ENCODE measurements at regions not wholly inside any gene's neighbourhood (a gene's known extent, or its start where the extent isn't known, plus 50 kb on each side); places are given as distances from the start of the nearest gene placed in this dataset.
"Not testable (repeated sequence)": the region's sequence is repeated elsewhere in the genome, so short reads cannot be mapped to it uniquely, and the experiment has no call there.

DNA sequence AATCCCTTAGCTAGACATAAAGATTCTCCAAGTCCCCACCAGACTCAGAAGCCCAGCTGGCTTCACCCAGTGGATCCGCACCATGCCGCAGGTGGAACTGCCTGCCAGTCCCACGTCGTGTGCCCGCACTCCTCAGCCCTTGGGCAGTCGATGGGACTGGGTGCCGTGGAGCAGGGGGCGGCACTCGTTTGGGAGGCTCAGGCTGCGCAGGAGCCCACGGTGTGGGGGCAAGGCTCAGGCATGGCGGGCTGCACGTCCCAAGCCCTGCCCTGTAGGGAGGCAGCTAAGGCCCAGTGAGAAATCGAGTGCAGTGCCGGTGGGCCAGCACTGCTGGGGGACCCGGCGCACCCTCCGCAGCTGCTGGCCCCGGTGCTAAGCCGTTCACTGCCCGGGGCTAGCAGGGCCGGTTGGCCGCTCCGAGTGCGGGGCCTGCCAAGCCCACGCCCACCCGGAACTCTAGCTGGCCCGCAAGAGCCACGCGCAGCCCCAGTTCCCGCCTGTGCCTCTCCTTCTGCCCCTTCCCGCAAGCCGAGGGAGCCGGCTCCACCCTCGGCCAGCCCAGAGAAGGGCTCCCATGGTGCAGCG, 95.9 kb upstream of the DTNBP1 start:
- DNase-seq: no peak

DNA sequence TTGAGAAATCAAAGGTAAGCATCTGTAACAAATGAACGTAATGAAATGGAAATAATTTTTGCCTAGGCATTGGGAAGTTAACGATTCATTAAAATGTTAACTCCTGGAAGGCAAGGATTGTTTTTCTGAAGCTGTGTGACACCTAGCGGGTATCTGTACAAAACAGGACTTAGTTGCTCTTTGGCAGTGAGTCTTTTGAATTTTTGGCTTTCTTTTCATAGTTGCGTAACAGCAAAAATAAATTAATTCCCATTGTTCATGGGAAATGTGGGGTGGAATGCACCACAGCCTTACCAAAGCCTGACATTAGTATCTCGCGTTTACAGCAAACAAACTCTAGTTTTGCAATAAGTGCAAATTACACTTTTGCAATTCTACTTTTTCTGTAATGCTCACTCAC, 92.7 kb upstream of the DTNBP1 start:
- DNase-seq: no peak

DNA sequence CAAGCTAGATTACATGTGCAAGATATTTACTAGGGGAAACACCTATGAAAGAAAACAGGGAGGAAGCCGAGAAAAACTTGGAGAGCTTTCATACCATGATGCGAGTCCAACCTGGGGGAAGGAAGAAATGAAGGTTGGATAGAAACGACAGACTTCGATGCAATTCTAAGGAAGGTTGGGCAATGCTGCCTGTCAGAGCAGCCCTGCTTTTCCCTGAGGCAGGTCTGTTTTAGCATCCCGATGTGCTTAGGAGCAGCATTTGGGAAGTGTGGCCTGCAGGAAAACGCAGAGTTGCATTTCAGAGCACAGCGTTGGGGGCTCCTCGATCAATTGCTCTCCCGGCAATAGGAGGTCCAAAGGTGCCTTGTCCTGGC, 91.9 kb upstream of the DTNBP1 start:
- DNase-seq: no peak

DNA sequence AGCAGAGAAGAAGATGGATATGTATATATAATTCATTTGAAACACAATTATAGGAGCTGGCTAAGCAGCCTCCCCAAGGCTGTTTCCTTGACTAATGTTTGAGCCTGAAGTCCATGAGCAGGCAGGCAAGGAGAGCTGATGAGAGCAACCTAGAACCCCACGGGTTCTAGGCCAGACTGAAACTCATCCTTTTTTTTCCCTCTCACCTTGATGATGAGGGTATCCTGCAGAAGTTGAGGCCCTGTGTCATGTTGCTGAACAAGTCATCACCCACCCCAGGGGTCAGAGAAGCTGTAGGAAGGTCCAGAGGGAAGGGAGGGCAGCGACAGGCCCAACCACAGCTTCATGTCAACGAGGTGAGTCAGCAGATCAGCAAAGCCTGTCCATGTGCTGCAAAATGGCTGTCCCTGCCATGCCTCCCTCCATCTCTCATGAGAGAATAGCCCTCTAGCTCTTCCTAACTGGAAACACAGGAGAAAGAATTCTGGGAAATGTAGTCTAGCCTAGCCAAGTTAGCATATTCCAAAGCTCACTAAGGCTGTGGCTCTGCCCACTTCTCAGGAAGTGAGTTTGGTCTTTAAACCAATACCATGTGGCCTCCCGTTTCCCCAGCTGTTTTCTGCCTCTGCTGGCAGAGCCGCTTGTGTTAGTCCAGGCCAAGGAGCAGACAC, 91.3 kb upstream of the DTNBP1 start:
- no peak for DNase-seq

DNA sequence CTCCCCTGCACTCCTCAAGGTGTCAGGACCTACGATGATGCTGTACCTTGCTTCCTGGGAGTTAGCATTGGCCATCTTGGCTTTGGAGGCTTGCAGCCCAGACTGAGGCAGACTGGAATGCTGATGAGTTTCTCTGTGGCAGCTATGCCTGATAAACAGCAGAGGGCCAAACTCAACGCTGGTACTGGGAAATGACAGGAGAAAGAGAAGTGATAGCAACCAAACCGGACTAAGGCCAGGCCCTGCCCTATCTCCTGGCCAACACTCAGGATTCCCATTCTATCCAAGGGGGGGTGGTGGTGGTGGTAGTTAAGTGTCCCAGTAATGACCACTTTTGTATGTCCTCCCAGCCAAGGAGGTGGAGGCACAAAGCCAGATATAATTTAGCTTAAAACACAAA, 90.0 kb upstream of the DTNBP1 start:
- DNase-seq: no peak

DNA sequence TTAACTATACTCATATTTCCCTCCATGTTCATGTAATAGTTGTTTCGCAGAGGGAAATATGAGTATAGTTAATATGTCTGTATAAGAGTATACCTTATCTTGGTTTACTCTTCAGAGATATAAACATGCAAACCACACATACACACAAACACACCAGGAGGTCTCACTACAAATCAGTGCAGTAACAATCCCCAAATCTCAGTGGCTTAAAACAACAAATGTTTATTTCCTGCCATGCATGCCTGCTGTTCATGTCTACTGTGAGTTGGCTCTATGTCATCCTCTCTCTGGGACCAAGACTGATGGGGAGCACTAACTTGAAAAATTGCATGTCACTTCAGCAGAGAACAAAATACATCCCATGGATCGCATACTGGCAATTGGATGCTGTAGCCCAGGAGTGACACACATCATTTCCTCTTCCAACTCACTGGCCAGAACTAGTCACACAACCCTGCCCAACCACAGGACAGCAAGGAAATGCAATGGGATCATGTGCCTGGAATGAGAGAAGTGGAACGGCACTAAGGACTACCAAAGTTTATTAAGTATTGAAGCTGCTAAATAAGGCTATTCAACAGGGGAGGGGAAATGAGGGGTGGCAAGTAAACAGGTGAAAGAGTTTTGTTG, 89.0 kb upstream of the DTNBP1 start:
- DNase-seq: no peak

DNA sequence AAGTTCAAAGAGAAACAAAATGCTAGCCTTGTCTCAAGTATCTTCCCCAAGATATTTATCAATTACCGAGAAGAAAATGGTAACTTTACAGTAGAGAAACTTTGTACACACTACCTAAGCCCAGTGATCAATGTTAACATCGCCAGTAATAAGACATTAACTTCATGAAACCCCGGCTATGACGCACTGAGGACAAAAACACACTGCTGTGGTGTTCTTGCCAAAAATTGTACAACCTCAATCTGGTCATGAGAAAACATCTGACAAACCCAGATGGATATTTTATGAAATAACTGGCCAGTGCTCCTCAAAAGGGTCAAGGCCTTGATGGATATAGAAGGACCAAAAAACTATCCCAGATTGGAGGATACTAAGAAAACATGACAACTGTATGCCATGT, 85.5 kb upstream of the DTNBP1 start:
- DNase-seq: no peak

DNA sequence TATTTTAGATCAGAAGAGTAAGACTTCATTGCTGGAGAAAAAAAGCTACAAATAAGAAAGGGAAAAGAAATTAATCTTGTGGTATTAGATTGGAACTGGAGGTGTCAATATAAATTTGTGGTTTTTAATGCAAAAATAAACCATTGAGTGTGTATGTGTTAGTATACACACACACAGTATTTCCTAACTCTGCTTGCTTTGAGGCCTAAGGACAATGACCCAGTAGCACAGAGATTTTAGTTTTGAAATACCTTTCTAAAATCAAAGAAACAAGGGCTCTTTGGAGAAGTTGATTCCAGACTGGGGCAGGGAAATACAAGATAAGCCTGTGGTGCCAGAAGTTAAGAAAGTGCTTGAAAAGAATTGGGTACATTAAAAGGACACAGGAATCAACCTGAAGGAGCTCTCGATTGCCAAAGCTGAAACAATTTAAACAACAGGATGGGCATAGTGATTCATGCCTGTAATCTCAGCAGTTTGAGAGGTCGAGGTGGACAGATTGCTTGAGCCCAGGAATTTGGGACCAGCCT, 84.6 kb upstream of the DTNBP1 start:
- DNase-seq: no peak

DNA sequence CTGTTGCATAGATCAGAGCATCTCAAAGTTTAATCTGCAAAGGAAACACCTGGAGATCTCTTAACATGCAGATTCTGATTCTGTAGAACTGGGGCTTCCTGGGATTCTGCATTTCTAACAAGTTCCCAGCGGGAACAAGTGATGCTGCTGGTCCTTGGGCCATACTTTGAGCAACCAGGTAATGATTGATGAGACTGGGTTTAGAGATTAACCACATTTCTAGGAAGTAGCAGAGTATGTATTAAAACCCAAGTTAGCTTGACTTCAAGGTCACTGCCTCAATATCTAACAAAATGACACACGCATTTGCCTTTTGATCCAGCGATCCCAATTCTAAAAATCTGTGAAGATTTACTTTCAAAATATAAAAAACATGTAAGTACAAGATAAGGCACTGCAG, 83.0 kb upstream of the DTNBP1 start:
- DNase-seq: no peak

DNA sequence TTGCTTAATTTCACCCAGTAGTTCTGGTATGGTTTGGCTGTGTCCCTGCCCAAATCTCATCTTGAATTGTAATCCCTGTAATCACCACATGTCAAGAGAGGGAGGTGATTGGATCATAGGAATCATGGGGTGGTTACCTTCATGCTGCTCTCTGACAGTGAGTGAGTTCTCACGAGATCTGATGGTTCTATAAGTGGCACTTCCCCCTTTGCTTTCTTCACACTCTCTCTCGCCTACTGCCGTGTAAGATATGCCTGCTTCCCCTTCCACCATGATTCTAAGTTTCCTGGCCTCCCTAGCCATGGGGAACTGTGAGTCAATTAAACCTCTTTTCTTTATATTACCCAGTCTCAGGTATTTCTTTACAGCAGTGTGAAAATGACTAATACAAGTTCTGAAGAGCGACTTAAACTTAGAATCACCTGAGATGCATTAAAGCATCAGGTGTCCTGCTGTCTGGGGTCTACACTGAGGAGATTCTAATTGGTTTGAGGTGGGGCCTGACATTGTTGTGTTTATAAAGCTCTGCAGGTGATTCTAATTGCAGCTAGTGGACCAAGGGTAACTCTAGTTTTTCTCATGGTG, 82.1 kb upstream of the DTNBP1 start:
- peak; percentile 58 for DNase-seq

DNA sequence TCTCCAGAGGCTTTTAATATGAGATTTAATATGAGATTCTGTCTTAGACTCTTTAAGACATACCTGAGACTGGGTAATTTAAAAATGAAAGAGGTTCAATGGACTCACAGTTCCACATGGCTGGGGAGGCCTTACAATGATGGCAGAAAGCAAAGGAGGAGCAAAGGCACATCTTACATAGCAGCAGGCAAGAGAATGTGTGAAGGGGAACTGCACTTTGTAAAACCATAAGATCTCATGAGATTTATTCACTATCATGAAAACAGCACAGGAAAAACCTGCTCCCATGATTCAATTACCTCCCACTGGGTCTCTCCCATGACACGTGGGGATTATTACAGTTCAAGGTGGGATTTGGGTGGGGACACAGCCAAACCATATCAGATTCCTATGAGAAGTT, 79.2 kb upstream of the DTNBP1 start:
- DNase-seq: not testable (repeated sequence)

DNA sequence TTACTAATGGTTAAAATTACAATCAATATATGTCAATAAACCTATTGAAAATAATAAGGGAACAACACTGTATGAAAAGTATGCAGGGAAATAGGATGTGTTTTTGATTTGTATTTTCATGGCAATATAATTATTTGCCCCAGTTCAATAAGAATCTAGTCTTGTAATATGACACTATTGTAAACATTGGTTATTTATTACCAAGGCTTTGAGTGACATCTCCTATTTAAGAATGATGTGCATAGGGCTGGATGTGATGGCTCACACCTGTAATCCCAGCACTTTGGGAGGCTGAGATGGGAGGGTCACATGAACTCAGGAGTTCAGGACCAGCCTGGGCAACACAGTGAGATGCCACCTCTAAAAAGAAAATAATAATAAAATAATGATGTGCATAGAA, 78.6 kb upstream of the DTNBP1 start:
- no peak for DNase-seq

DNA sequence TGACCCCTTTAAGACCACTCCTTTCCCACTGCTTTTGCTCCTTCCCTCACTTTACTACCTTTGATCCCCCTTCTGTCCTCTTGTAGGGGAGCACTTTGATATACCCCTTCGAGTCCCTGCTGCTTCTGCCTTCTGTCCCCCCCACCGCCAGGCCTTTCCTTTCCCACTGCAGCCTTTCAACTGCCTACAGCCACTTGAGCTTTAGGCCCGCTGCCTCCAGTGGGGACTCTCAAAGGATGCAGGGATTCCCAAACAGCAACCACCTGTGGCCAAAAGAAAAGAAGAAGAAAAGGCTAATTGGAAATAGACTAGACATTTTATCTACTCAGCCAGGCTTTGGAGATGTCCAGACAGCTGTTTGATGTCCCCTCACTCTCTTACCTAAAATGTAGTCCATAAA, 77.0 kb upstream of the DTNBP1 start:
- no peak for DNase-seq

DNA sequence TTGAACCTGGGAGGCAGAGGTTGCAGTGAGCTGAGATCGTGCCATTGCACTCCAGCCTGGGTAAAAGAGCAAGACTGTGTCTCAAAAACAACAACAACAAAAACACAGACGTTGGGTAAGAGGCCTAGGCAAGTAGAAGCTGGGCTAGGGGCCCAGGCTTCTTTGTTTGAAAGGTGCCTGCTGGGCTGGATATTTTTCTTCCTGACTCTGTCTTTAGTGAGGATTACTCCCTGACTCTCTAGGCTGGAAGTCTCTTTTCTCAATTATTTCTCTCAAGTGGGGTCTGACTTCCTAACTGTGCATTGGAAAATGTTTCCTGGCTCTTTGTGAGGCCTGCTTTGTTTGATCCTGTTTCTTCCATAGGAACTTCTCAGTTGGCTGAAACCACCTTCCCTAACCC, 76.5 kb upstream of the DTNBP1 start:
- DNase-seq: no peak

DNA sequence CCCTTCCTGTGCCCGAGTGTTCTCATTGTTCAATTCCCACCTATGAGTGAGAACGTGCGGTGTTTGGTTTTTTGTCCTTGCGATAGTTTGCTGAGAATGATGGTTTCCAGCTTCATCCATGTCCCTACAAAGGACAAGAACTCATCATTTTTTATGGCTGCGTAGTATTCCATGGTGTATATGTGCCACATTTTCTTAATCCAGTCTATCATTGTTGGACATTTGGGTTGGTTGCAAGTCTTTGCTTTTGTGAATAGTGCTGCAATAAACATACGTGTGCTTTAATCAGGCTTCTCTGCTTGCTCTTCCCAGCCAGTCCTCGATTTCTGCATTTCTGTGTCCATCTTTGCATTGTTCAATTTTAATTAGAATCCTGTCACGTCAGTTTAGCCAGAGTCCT, 75.4 kb upstream of the DTNBP1 start:
- not testable (repeated sequence) for DNase-seq

DNA sequence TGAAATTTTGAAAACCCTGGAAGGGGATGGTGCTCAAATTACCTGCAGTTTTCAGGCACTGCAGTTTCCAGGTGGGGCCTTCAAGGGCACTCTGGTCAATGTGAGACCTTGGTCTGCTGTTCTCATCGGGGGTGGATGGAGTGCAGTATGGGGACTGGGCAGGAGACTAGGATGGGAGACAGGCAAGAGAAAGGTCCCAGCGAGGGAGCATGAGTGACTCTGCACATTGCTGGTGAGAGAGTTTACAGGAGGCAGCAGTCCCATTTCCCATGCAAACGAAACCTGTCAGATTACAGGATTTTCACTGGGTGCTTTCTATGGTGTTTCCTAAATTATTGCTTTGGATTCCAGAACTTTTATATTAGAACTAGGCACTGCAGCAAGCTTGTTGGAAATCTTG, 73.5 kb upstream of the DTNBP1 start:
- DNase-seq: no peak

DNA sequence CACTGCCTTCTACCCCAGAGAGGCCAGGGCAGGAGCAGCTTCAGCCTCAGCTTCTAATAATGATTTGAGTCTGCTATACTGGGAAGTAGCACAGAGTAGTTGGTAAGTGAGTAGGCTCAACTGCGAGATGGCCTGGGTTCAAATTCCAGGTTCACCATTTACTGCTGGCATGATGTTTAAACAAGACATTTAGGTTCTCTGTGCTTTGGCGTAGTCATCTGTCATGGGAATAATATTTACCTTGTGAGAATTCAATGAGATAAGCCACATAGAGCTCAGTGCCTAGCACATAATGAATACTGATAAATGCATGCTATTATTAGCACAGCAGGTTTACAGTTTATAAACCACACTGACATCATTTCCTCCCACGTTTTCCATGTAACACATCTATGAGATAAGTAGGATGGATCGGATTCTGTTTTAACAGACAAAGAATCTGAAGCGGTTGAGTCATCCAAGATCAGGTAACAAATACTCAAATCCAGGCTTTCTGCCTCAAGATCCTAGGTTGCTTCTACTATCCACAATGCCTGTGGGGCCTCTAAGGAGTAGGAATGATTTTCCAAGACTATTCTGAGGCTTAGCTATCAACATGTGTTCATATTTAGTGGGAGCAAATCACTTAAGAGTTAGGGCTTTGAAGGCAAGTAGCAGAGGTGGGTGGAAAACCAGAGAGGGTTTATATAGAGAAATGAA, 72.9 kb upstream of the DTNBP1 start:
- no peak for DNase-seq

DNA sequence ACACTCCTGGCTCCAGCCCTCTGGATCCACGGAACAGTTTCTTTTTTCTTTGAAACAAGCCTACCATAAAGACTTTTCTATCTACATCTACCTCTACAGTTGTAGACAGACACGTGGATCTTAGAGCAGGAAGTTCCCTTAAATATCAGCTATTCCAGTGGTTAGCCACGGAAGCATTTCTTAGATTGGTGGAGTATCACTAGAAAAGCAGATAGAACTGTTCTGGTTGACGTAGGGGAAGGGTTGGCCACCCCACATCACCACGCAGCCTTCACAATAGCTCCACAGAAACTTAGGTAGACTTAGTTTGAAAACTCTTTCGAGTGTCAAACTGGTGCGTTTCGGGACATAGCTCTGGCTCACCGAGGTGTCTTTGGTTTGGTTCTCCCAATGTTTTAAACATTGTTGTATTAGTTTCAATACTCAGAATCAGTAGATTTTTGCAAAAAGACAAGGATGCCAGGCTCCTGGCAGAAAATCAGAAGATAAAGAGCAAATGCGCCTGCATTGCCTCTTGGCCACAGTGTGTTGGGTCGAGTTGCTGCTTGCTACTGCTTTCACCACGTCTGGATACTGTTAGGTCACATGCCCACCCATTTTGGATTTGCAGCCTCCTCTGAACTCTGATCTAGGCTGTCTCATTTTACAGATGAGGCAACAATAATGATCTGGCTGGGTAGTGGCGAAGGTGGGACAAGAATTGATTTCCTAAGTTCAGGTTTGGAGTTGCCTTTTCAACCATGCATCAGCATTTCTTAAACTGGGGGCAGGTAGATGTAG, 71.5 kb upstream of the DTNBP1 start:
- no peak for DNase-seq

DNA sequence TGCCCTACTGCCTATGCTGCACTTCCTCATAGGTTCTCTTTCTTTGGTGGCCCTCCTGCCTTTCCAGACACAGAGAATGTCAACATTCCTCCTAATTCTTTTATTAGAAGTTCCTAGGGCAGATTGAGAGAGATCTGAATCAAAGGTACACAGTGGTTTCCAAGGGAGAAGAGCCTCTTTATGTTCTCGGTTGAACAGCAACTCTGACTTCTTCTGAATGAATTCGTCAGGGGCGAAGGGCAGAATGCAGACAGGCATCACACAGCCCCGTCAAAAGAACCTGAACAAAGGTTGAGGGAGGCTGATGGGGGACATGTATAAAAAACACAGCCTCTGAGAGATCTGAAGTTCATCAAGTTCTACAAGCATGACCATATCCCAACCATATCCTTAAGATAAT, 68.1 kb upstream of the DTNBP1 start:
- no peak for DNase-seq

DNA sequence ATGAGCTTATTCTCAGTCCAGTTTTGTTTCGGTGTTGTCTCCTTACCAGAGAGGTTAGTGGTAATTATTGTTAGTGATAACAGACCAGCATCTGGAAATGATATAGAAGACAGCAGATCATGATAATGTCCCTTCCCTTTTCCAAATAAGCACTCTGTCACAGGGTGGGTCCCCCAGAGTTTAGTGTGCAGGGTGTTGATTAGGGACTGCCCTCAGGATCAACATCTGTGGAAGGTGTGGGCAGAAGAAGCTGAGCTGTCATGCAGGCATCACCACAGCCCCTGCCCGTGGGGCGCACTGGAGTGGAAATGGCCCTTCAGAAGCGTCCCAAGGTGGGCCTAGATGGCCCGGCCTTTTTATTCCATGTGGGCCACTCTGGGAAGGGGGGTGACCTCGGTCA, 67.6 kb upstream of the DTNBP1 start:
- DNase-seq: no peak

DNA sequence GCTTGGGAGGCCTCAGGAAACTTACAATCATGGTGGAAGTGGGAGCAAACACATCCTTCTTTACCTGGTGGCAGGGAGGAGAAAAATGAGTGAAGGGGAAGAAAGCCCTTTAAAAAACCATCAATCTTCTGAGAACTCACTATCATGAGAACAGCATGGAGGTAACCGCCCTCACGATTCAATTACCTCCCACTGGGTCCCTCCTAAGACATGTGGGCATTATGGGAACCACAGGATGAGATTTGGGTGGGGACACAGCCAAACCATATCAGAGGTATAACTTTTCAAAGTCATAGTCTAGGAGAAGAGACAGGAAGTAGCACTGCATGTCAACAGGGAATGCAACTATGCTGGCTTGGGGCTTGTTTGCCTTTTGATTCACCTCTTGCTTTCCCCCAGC, 59.9 kb upstream of the DTNBP1 start:
- DNase-seq: no peak

DNA sequence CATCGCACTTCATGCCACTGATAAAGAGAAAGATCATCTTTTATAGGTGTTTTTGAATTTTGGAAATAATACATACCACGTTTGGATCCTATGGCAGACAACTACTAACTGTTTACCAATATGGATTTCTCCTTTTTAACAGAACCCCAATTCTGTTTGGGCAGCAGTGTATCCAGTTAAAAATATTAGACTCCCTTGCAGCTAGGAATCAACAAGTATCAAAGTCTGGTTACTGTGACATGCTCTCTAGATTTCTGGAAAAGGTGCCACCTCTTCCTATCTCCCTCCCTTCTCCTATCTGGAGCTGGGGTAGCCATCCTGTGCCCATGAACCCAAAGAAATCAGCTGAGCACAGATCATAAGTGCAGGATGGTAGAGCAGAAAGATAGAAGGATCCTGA, 54.1 kb upstream of the DTNBP1 start:
- no peak for DNase-seq

DNA sequence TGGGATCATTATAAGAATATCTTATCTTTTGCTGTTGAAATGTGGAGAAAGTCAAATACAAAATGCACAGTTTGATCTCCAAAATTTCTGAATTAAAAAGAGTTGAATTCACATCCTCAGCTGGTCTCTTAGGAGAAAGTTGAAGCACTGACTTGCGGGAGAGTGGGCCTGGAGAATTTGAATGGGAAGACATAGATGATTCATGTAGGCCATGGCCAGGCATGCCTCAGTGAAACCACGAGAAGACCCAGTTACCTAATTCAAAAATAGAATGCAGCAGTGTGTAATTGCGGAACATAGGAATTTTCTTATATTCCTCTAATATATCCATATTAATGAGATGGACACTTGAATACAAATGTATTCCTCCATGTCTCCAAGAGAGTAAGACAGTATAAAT, 53.0 kb upstream of the DTNBP1 start:
- DNase-seq: no peak
